HuH-7.5 (cell line): ENCODE measurements at regions not wholly inside any gene's neighbourhood (a gene's known extent, or its start where the extent isn't known, plus 50 kb on each side); places are given as distances from the start of the nearest gene placed in this dataset.

Experiments used
- DNase-seq: peaks from one replicate; pipeline ENCODE4 v3.0.0; 2011; ENCODE audit warnings: low spot score

DNA sequence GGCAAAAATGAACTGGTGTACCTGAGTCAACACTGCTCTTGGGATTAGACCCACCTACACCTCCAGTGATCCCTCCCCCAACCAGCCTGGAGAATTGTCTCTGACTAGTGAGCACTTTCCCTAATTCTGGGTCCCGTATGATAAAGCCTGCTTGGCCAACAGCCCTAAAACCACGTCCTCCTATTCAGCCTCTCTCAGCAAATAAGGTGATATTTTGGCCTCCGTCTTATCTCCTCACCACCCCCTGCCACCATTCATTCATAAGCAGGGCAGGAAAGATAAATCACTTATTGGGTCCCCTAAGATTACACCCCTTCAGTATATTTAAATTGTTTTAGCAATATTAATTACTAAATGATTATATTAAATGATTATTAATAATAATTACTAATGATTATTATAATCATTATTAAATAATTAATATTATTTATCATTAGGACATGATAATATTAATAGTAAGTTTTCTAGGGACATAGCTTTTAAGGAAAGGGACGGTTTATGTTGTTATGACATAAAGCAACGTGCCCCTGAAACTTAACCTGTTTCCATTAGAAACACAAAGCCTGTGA is 108.0 kb downstream of the DUSP10 start:
- no peak for DNase-seq

DNA sequence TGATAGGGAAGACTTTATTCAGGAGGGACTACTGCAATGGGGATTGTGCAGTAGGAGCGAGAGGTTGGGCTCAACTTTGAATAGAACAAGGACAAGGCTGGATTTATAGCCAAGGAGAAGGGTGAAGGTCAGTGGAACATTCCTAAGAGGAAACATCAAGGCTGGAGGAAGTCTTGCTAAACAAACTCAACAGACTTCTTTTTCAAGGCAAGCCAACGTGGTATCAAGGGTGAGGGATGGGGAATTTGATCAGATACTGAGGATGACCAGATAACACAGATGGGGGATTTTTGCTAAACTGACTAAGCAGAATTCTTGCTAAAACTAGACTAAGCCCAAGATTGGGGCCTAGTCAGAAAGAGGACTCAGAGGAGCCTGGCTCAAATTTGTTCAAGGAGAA is 107.3 kb downstream of the DUSP10 start:
- DNase-seq, result no peak

- no peak for DNase-seq
Observed at GRCh38 chr1:221635305-221635704, 106.6 kb downstream of the DUSP10 start.

DNA sequence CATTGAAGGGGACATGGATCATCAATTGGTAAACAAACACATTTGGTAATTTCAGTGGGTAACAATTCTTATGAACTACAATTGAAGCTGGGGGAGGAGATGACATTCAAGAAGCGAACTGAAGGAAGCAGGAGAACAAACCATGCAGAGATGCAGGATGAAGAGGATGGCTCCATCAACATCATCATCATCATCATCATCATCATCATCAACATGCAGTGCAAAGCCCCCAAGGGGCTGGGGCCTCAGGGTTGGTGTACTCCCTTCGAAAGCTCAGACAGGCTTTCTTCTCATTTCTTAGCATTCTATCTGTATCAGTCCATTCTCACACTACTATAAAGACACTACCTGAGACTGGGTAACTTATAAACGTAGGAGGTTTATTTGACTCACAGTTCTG is 105.8 kb downstream of the DUSP10 start:
- no peak for DNase-seq

- no peak for DNase-seq
Observed at GRCh38 chr1:221636967-221637366, 104.9 kb downstream of the DUSP10 start.

DNA sequence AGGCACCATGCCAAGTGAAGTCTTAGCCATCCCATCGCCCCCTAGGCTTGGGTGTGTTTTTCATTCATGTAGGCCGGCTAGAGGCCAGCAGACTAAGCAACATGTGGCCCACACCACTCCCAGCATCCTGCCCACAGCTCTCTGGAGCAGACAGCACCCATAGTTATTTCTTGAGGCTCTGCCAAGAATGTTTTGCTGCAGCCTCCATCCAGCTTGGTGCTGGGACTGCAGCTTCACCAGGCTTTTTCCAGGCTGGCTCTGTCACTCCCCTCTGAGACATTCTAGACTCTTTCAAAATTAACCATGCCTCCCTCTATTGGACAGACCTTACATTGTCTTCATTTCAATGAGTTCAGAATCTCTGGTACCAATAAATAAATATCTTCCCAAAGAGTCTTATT is 104.2 kb downstream of the DUSP10 start:
- DNase-seq, result no peak

DNA sequence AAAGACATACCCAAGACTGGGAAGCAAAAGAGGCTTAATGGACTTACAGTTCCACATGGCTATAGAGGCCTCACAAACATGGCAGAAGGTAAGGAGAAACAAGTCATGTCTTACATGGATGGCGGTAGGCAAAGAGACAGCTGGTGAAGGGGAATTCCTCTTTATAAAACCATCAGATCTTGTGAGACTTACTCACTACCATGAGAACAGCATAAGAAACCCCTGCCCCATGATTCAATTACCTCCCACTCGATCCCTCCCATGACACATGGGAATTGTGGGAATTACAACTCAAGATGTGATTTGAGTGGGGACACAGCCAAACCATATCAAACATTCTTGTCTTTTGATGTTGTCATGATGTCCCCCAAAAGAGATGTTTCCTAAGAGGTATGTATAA is 103.3 kb downstream of the DUSP10 start:
- no peak for DNase-seq

DNA sequence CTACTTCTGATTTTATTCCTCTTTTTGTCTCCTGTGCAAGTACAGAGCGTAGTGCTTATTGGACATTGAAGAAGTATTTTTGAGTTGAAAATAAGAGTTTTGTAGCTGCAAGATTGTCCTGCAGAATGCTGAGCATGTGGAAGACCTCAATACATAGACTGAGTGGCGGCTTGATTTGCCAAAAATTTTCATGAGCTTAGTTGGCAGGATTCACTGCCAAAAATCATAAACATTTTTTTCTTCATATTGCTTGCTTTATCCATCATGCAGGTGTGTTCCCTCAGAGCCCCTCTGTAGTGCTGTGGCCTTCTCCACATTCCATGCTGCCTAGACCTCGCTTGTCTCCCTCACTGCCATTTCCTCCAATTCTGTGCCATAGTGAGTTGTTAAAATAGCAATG is 100.1 kb downstream of the DUSP10 start:
- DNase-seq, result no peak

GRCh38 chr1:221643404-221644144 is 98.3 kb downstream of the DUSP10 start:
- no peak for DNase-seq

DNA sequence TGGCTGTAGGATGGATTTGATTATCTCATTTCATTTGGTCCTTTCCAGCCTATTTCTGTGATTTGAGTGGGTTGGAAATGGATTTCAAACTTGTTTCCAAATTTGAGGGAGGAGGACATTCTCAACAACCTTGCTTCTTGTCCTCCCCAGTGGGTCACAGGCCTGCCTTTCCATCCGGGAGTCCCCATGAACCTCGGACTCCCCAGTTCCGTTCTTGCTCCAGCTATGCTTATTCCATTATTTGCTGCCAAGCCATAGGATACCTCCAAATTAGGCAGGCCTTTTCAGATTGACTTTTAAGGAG is 97.8 kb downstream of the DUSP10 start:
- DNase-seq, result no peak

- no peak for DNase-seq
Observed at GRCh38 chr1:221644663-221645258, 97.1 kb downstream of the DUSP10 start.

DNA sequence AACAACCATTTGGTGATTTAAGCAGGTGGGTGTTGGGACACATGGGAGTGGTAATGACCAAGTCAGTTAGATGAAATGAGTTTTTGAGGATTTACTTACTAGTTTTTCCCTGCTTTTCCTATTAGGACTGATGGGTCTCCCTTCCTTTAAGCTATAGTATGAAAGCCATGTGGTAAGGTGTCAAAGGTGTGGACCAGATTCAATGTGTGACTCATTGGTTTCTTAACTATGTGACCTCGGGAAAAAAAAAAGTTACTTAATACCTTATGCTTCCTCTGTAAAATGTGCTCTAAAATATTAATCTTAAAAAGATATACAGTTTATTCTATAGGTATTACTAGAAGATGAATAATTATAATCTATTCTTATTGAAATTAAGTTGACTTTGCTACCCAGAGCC is 93.7 kb downstream of the DUSP10 start:
- no peak for DNase-seq
